SK-N-SH (cell line): ENCODE measurements at regions not wholly inside any gene's neighbourhood (a gene's known extent, or its start where the extent isn't known, plus 50 kb on each side); places are given as distances from the start of the nearest gene placed in this dataset.

Experiments used
- CTCF ChIA-PET: fragments of 300-600, 350-600 bp; formaldehyde crosslinking; extraction: SDS; loops from one replicate; lab custom pipeline; 2021; lab: Yijun Ruan, JAX
- POLR2A ChIA-PET: fragments of 350-600 bp; sonication (Branson Sonifier 250); formaldehyde crosslinking; extraction: SDS; loops from one replicate; lab custom pipeline; 2020; ENCODE audit warnings: antibody characterized with exemption, inconsistent platforms; lab: Yijun Ruan, JAX
- DNase-seq: peaks from one replicate; pipeline ENCODE4 v3.0.0; 2012
- H2AFZ ChIP-seq: fragments of 200-600 bp; sonication (generic); 2 replicates; pipeline ENCODE4 v1.8.1; 2016; ENCODE audit warnings: antibody characterized with exemption, mild to moderate bottlenecking, low read depth
- H3F3A ChIP-seq: fragments of 200-600 bp; sonication (generic); replicated peaks from 2 replicates; pipeline ENCODE3; 2016; ENCODE audit warnings: antibody characterized with exemption, mild to moderate bottlenecking; ENCODE audit not compliant: insufficient read depth
- H3K27ac ChIP-seq, 2 experiments: fragments of 200-500 bp in 1 of 2; fragments of 200-600 bp in 1 of 2; sonication (Bioruptor generic) in 1 of 2; sonication (generic), shearing (Covaris generic) in 1 of 2; 2 replicates each; pipeline versions ENCODE4 v1.5.1 to v1.6.1; 2014 to 2016; ENCODE audit warnings: low read depth in 2 of 2, inconsistent platforms in 1 of 2, low read length in 1 of 2, mild to moderate bottlenecking in 1 of 2, mixed read lengths in 1 of 2
- H3K27me3 ChIP-seq: fragments of 200-600 bp; sonication (generic), shearing (Covaris generic); 2 replicates; pipeline ENCODE4 v1.6.1; 2016; ENCODE audit warnings: mixed run types; ENCODE audit not compliant: insufficient read depth
- H3K36me3 ChIP-seq, 2 experiments: fragments of 200-500 bp in 1 of 2; fragments of 200-600 bp in 1 of 2; sonication (Bioruptor generic) in 1 of 2; sonication (generic) in 1 of 2; replicated peaks in 1 of 2; 2 replicates each; pipeline versions ENCODE3 to v1.5.1; 2014 to 2016; ENCODE audit warnings: low read length in 1 of 2, mild to moderate bottlenecking in 1 of 2; ENCODE audit not compliant: insufficient read depth in 2 of 2, control insufficient read depth in 1 of 2
- H3K4me1 ChIP-seq, 2 experiments: fragments of 200-500 bp in 1 of 2; fragments of 200-600 bp in 1 of 2; sonication (Bioruptor generic) in 1 of 2; sonication (generic), shearing (Covaris generic) in 1 of 2; 2 replicates each; pipeline versions ENCODE4 v1.5.1 to v1.6.1; 2014 to 2016; ENCODE audit warnings: low read depth in 1 of 2, low read length in 1 of 2, mixed run types in 1 of 2; ENCODE audit not compliant: insufficient read depth in 2 of 2, control insufficient read depth in 1 of 2
- H3K4me2 ChIP-seq: fragments of 200-600 bp; sonication (generic), shearing (Covaris generic); 2 replicates; pipeline ENCODE4 v1.6.1; 2017; ENCODE audit warnings: mixed run types
- H3K4me3 ChIP-seq, 2 experiments: fragments of 200-500 bp in 1 of 2; fragments of 200-600 bp in 1 of 2; sonication (Bioruptor generic) in 1 of 2; sonication (generic), shearing (Covaris generic) in 1 of 2; 2 replicates each; pipeline versions ENCODE4 v1.5.1 to v1.8.1; 2014 to 2016; ENCODE audit warnings: low read depth in 2 of 2, inconsistent platforms in 1 of 2, low read length in 1 of 2, mild to moderate bottlenecking in 1 of 2, mixed read lengths in 1 of 2, moderate library complexity in 1 of 2
- H3K79me2 ChIP-seq: fragments of 200-600 bp; sonication (generic); 2 replicates; pipeline ENCODE4 v1.8.1; 2017; ENCODE audit warnings: mild to moderate bottlenecking; ENCODE audit not compliant: insufficient read depth
- H3K9ac ChIP-seq: fragments of 200-600 bp; sonication (generic); 2 replicates; pipeline ENCODE4 v1.6.1; 2017; ENCODE audit warnings: mixed run types
- H3K9me2 ChIP-seq: fragments of 200-600 bp; sonication (generic); 2 replicates; pipeline ENCODE4 v1.6.1; 2017; ENCODE audit warnings: mixed run types
- H3K9me3 ChIP-seq: fragments of 200-600 bp; sonication (generic); 2 replicates; pipeline ENCODE4 v1.6.1; 2017; ENCODE audit warnings: mixed run types, mild to moderate bottlenecking, moderate library complexity
- H4K20me1 ChIP-seq: fragments of 200-600 bp; sonication (generic); 2 replicates; pipeline ENCODE4 v1.6.1; 2017; ENCODE audit warnings: mild to moderate bottlenecking, mixed run types; ENCODE audit not compliant: insufficient read depth
- CHD2 ChIP-seq: fragments of 150-350 bp; IDR thresholded peaks from 2 replicates; pipeline ENCODE4 v1.6.1; 2018; ENCODE audit warnings: low read length; ENCODE audit not compliant: partially characterized antibody
- EP300 ChIP-seq, 2 experiments: IDR thresholded peaks; 2 replicates each; pipeline versions ENCODE4 v1.4.0 to v1.6.1; 2012; ENCODE audit warnings: borderline replicate concordance in 1 of 2, low read depth in 1 of 2, low read length in 1 of 2
- EZH2phosphoT487 ChIP-seq: fragments of 200-600 bp; sonication (generic); IDR thresholded peaks from 2 replicates; pipeline ENCODE4 v1.6.1; 2017; ENCODE audit warnings: low read depth, mixed run types, mild to moderate bottlenecking, antibody characterized with exemption, moderate library complexity, borderline replicate concordance
- FOXJ3 ChIP-seq: sonication (generic); formaldehyde crosslinking; IDR thresholded peaks from 2 replicates; pipeline ENCODE4 v1.5.1; 2020; ENCODE audit warnings: mild to moderate bottlenecking, missing genetic modification reagents
- FOXM1 ChIP-seq: IDR thresholded peaks from 2 replicates; pipeline ENCODE4 v1.4.0; 2012; ENCODE audit warnings: low read depth, mild to moderate bottlenecking
- GABPA ChIP-seq: IDR thresholded peaks from 2 replicates; pipeline ENCODE4 v1.4.0; 2012; ENCODE audit warnings: low read depth, mild to moderate bottlenecking
- GATA2 ChIP-seq: sonication (generic); formaldehyde crosslinking; IDR thresholded peaks from 2 replicates; pipeline ENCODE4 v1.5.0; 2020; ENCODE audit warnings: mild to moderate bottlenecking, missing genetic modification reagents
- JUND ChIP-seq: IDR thresholded peaks from 2 replicates; pipeline ENCODE4 v1.4.0; 2012
- MEF2A ChIP-seq: IDR thresholded peaks from 2 replicates; pipeline ENCODE4 v1.4.0; 2012; ENCODE audit warnings: low read depth, borderline replicate concordance
- MXI1 ChIP-seq: IDR thresholded peaks from 2 replicates; pipeline ENCODE4 v1.6.1; 2012; ENCODE audit warnings: mild to moderate bottlenecking, low read depth, low read length, improper control_type of control experiment
- PBX3 ChIP-seq: IDR thresholded peaks from 2 replicates; pipeline ENCODE4; 2012
- RCOR1 ChIP-seq: fragments of 150-350 bp; IDR thresholded peaks from 2 replicates; pipeline ENCODE4 v1.6.1; 2017; ENCODE audit warnings: antibody characterized with exemption, low read length
- SIN3A ChIP-seq: IDR thresholded peaks from 2 replicates; pipeline ENCODE4 v1.6.1; 2012; ENCODE audit warnings: low read depth, mild to moderate bottlenecking, low read length, moderate library complexity, borderline replicate concordance
- SMC3 ChIP-seq: IDR thresholded peaks from 2 replicates; pipeline ENCODE4 v1.6.1; 2012; ENCODE audit warnings: low read depth, low read length, improper control_type of control experiment
- TAF1 ChIP-seq: IDR thresholded peaks from 2 replicates; pipeline ENCODE4 v1.6.1; 2012; ENCODE audit warnings: low read depth, mild to moderate bottlenecking, low read length, moderate library complexity, borderline replicate concordance
- TCF12 ChIP-seq: IDR thresholded peaks from 2 replicates; pipeline ENCODE4 v1.4.0; 2012
- USF1 ChIP-seq: IDR thresholded peaks from 2 replicates; pipeline ENCODE4 v1.4.0; 2012; ENCODE audit warnings: low read depth, borderline replicate concordance
- WGBS: methylation state at CpG from one replicate; pipeline ENCODE4 v1.1.6; 2017; ENCODE audit warnings: low lambda C conversion rate; 5-methylcytosine and 5-hydroxymethylcytosine counted together
- TF ChIP-seq, protein P1 (sequence below): fragments of 200-600 bp; sonication (generic); IDR thresholded peaks from 2 replicates; pipeline ENCODE4 v1.6.1; 2017; ENCODE audit warnings: antibody characterized with exemption, mild to moderate bottlenecking, moderate library complexity
- TF ChIP-seq, protein P2 (sequence below): IDR thresholded peaks from 2 replicates; pipeline ENCODE4 v1.6.1; 2012; ENCODE audit warnings: mild to moderate bottlenecking, low read depth, low read length, moderate library complexity

DNA sequence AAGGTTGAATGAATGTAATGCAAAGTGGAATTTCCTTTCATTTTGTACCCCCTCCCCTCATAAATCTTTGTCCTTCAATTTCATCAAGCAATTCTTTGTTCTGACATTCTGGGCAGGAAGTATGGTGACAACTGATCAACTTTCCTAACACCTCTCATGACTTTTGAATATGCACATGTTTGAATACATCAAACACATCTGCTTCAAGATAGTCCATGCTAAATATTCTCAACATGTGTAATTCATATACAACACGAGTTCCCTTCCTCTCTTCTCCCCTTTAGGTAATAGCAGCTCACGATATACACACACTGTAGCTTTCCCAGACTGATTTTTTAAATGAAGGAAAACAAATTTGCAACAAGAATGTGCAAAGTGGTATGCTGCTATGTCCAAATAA lies 103.6 kb upstream of the EFNA5 start:
- DNase-seq: no peak
- H2AFZ ChIP-seq: no peak overlapping the region
- ChIA-PET POLR2A (no interaction called here), CTCF (no interaction called here)
- no peak overlapping the region for H3K4me3 ChIP-seq
- no peaks in the 10 kb centered on the region for H3K9me3 ChIP-seq
- no peaks in the 10 kb centered on the region for H3K27me3 ChIP-seq
- no peaks in the 10 kb centered on the region for H3K9me2 ChIP-seq
- 32% methylated on average over 2 of the region's 2 CpGs for WGBS
- H3K36me3 ChIP-seq: no peaks in the 10 kb centered on the region
- no peak overlapping the region for H3K27ac ChIP-seq
- no peaks in the 10 kb centered on the region; a peak in 1 of 4 replicates for H3K4me1 ChIP-seq
- no peaks in the 10 kb centered on the region for H3K79me2 ChIP-seq
- TF ChIP-seq PBX3: no peak
- no peak for TF ChIP-seq SMC3
- TF ChIP-seq EP300 (IDR thresholded peaks at IDR 0.05; ENCODE audit: borderline replicate concordance in 1 of 2, low read depth in 1 of 2, low read length in 1 of 2): no peak
- TF ChIP-seq SIN3A: no peak
- no peak for TF ChIP-seq CHD2
- TF ChIP-seq GATA2 (CRISPR knock-in tag): no peak
- no peak for TF ChIP-seq MXI1
- no peak for TF ChIP-seq TCF12
- no peak for TF ChIP-seq FOXM1
- no peak for TF ChIP-seq FOXJ3 (CRISPR knock-in tag)
- TF ChIP-seq MEF2A: no peak
- no peak for TF ChIP-seq RCOR1
- TF ChIP-seq, protein P1, sequence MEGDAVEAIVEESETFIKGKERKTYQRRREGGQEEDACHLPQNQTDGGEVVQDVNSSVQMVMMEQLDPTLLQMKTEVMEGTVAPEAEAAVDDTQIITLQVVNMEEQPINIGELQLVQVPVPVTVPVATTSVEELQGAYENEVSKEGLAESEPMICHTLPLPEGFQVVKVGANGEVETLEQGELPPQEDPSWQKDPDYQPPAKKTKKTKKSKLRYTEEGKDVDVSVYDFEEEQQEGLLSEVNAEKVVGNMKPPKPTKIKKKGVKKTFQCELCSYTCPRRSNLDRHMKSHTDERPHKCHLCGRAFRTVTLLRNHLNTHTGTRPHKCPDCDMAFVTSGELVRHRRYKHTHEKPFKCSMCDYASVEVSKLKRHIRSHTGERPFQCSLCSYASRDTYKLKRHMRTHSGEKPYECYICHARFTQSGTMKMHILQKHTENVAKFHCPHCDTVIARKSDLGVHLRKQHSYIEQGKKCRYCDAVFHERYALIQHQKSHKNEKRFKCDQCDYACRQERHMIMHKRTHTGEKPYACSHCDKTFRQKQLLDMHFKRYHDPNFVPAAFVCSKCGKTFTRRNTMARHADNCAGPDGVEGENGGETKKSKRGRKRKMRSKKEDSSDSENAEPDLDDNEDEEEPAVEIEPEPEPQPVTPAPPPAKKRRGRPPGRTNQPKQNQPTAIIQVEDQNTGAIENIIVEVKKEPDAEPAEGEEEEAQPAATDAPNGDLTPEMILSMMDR: no peak
- TF ChIP-seq, protein P2, sequence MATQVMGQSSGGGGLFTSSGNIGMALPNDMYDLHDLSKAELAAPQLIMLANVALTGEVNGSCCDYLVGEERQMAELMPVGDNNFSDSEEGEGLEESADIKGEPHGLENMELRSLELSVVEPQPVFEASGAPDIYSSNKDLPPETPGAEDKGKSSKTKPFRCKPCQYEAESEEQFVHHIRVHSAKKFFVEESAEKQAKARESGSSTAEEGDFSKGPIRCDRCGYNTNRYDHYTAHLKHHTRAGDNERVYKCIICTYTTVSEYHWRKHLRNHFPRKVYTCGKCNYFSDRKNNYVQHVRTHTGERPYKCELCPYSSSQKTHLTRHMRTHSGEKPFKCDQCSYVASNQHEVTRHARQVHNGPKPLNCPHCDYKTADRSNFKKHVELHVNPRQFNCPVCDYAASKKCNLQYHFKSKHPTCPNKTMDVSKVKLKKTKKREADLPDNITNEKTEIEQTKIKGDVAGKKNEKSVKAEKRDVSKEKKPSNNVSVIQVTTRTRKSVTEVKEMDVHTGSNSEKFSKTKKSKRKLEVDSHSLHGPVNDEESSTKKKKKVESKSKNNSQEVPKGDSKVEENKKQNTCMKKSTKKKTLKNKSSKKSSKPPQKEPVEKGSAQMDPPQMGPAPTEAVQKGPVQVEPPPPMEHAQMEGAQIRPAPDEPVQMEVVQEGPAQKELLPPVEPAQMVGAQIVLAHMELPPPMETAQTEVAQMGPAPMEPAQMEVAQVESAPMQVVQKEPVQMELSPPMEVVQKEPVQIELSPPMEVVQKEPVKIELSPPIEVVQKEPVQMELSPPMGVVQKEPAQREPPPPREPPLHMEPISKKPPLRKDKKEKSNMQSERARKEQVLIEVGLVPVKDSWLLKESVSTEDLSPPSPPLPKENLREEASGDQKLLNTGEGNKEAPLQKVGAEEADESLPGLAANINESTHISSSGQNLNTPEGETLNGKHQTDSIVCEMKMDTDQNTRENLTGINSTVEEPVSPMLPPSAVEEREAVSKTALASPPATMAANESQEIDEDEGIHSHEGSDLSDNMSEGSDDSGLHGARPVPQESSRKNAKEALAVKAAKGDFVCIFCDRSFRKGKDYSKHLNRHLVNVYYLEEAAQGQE: no peak
- no peak for TF ChIP-seq JUND
- no peak for TF ChIP-seq TAF1
- no peak for TF ChIP-seq EZH2phosphoT487
- TF ChIP-seq GABPA: no peak
- no peak for TF ChIP-seq USF1
- H3F3A ChIP-seq: no peaks in the 10 kb centered on the region
- H3K9ac ChIP-seq: no peak overlapping the region
- no peaks in the 10 kb centered on the region for H4K20me1 ChIP-seq
- H3K4me2 ChIP-seq: no peak overlapping the region
